Breast epithelium (tissue), 3 donors: ENCODE measurements at regions not wholly inside any gene's neighbourhood (a gene's known extent, or its start where the extent isn't known, plus 50 kb on each side); places are given as distances from the start of the nearest gene placed in this dataset.

Source experiments
- CTCF ChIP-seq, 3 donors: fragments of 450-650 bp; IDR thresholded peaks; one replicate each; pipeline ENCODE4 v1.5.1; 2016 to 2017; ENCODE audit warnings: antibody characterized with exemption in 3 of 3, mild to moderate bottlenecking in 3 of 3, moderate library complexity in 3 of 3
- POLR2AphosphoS5 ChIP-seq, 3 donors: sonication (generic); formaldehyde crosslinking; IDR thresholded peaks; one replicate each; pipeline ENCODE4 v1.6.1; 2017; ENCODE audit warnings: antibody characterized with exemption in 3 of 3

- no peak for TF ChIP-seq CTCF (IDR thresholded peaks at IDR 0.05)
- no peak for TF ChIP-seq POLR2AphosphoS5 (IDR thresholded peaks at IDR 0.05)
These were observed 95.4 kb upstream of the STC2 start for GRCh38 chr5:173423452-173424117.
